H9 (cell line): ENCODE measurements at regions not wholly inside any gene's neighbourhood (a gene's known extent, or its start where the extent isn't known, plus 50 kb on each side); places are given as distances from the start of the nearest gene placed in this dataset.

ENCODE experiments used
- DNase-seq: peaks from one replicate; pipeline ENCODE4 v3.0.0-alpha.2; 2017
- H2AFZ ChIP-seq: one replicate; pipeline ENCODE4 v1.6.1; 2013; ENCODE audit warnings: mild to moderate bottlenecking, low read length, control low read depth, moderate library complexity
- H2AK5ac ChIP-seq: 2 replicates; pipeline ENCODE4 v1.6.1; 2013; ENCODE audit warnings: low read length, control low read depth, mixed read lengths; ENCODE audit not compliant: insufficient read length
- H2BK120ac ChIP-seq: one replicate; pipeline ENCODE4 v1.6.1; 2013; ENCODE audit warnings: low read depth, mild to moderate bottlenecking, low read length, control low read depth, inconsistent platforms; ENCODE audit not compliant: poor library complexity, severe bottlenecking
- H2BK12ac ChIP-seq: 2 replicates; pipeline ENCODE4 v1.6.1; 2013; ENCODE audit warnings: low read length, control low read depth, mixed read lengths, low read depth; ENCODE audit not compliant: insufficient read length
- H2BK15ac ChIP-seq: 2 replicates; pipeline ENCODE4 v1.6.1; 2013; ENCODE audit warnings: low read depth, low read length, control low read depth
- H2BK20ac ChIP-seq: one replicate; pipeline ENCODE4 v1.6.1; 2013; ENCODE audit warnings: low read depth, mild to moderate bottlenecking, low read length, control low read depth, inconsistent platforms; ENCODE audit not compliant: poor library complexity, severe bottlenecking
- H2BK5ac ChIP-seq: 2 replicates; pipeline ENCODE4 v1.6.1; 2013; ENCODE audit warnings: low read length, control low read depth, mixed read lengths; ENCODE audit not compliant: insufficient read length
- H3K14ac ChIP-seq: 2 replicates; pipeline ENCODE4 v1.6.1; 2013; ENCODE audit warnings: low read length, control low read depth; ENCODE audit not compliant: insufficient read depth
- H3K18ac ChIP-seq: 2 replicates; pipeline ENCODE4 v1.6.1; 2013; ENCODE audit warnings: low read depth, mild to moderate bottlenecking, mixed read lengths, low read length, control low read depth; ENCODE audit not compliant: insufficient read length
- H3K23ac ChIP-seq: 2 replicates; pipeline ENCODE4 v1.6.1; 2013; ENCODE audit warnings: low read length, control low read depth, mixed read lengths, low read depth; ENCODE audit not compliant: insufficient read length
- H3K23me2 ChIP-seq: 2 replicates; pipeline ENCODE4 v1.6.1; 2013; ENCODE audit warnings: low read depth, mild to moderate bottlenecking, mixed read lengths, low read length, control low read depth; ENCODE audit not compliant: insufficient read length, poor library complexity, severe bottlenecking
- H3K27ac ChIP-seq: 2 replicates; pipeline ENCODE4 v1.5.1; 2013; ENCODE audit warnings: low read length, control low read depth, mixed read lengths, low read depth; ENCODE audit not compliant: insufficient read length
- H3K27me3 ChIP-seq: 2 replicates; pipeline ENCODE4 v1.6.1; 2013; ENCODE audit warnings: low read length, control low read depth, inconsistent platforms; ENCODE audit not compliant: insufficient read depth
- H3K4ac ChIP-seq: 2 replicates; pipeline ENCODE4 v1.6.1; 2013; ENCODE audit warnings: low read depth, mild to moderate bottlenecking, control low read depth, inconsistent platforms, low read length, moderate library complexity
- H3K4me1 ChIP-seq: 2 replicates; pipeline ENCODE4 v1.6.1; 2013; ENCODE audit warnings: low read length, control low read depth, inconsistent platforms; ENCODE audit not compliant: insufficient read depth
- H3K4me2 ChIP-seq: 2 replicates; pipeline ENCODE4 v1.6.1; 2013; ENCODE audit warnings: low read length, control low read depth, mixed read lengths; ENCODE audit not compliant: insufficient read length, insufficient read depth
- H3K56ac ChIP-seq: 2 replicates; pipeline ENCODE4 v1.6.1; 2013; ENCODE audit warnings: low read depth, mild to moderate bottlenecking, mixed read lengths, low read length, control low read depth; ENCODE audit not compliant: insufficient read length
- H3K79me1 ChIP-seq: 2 replicates; pipeline ENCODE4 v1.6.1; 2013; ENCODE audit warnings: low read depth, mild to moderate bottlenecking, moderate library complexity, low read length, control low read depth, inconsistent platforms; ENCODE audit not compliant: insufficient read depth, poor library complexity, severe bottlenecking
- H3K79me2 ChIP-seq: 2 replicates; pipeline ENCODE4 v1.6.1; 2013; ENCODE audit warnings: low read length, control low read depth, inconsistent platforms; ENCODE audit not compliant: insufficient read depth
- H3K9ac ChIP-seq: 2 replicates; pipeline ENCODE4 v1.6.1; 2013; ENCODE audit warnings: low read length, control low read depth, mixed read lengths; ENCODE audit not compliant: insufficient read length; ENCODE audit errors: extremely low read depth
- H3K9me3 ChIP-seq: one replicate; pipeline ENCODE4 v1.6.1; 2013; ENCODE audit warnings: low read depth, low read length, inconsistent platforms; ENCODE audit not compliant: control insufficient read depth
- H3T11ph ChIP-seq: one replicate; pipeline ENCODE4 v1.6.1; 2013; ENCODE audit warnings: mild to moderate bottlenecking, low read length, control low read depth, inconsistent platforms
- H4K20me1 ChIP-seq: one replicate; pipeline ENCODE4 v1.6.1; 2013; ENCODE audit not compliant: control insufficient read depth, insufficient read length, insufficient read depth
- H4K5ac ChIP-seq: 2 replicates; pipeline ENCODE4 v1.6.1; 2013; ENCODE audit warnings: low read depth, mild to moderate bottlenecking, mixed read lengths, low read length, control low read depth; ENCODE audit not compliant: insufficient read length
- H4K8ac ChIP-seq: replicated peaks from 2 replicates; pipeline ENCODE4 v1.6.1; 2013; ENCODE audit warnings: low read length, control low read depth, mixed read lengths, low read depth; ENCODE audit not compliant: insufficient read length
- H4K91ac ChIP-seq: 2 replicates; pipeline ENCODE4 v1.6.1; 2013; ENCODE audit warnings: low read depth, mild to moderate bottlenecking, moderate library complexity, mixed read lengths, low read length, control low read depth; ENCODE audit not compliant: insufficient read length
- H3K27ac Mint-ChIP-seq, 3 experiments: 2 replicates in 2 of 3; 3 replicates in 1 of 3; pipeline ENCODE4 v1.8.0; 2020 to 2021; ENCODE audit warnings: mixed read lengths in 3 of 3, mild to moderate bottlenecking in 1 of 3, moderate library complexity in 1 of 3
- H3K27me3 Mint-ChIP-seq: 2 replicates; pipeline ENCODE4 v1.8.0; 2021; ENCODE audit warnings: low read depth, mild to moderate bottlenecking, moderate library complexity, mixed read lengths
- H3K36me3 Mint-ChIP-seq, 3 experiments: 2 replicates in 2 of 3; 3 replicates in 1 of 3; pipeline ENCODE4 v1.8.0; 2020 to 2021; ENCODE audit warnings: low read depth in 3 of 3, mixed read lengths in 3 of 3; ENCODE audit not compliant: insufficient read depth in 1 of 3
- H3K4me1 Mint-ChIP-seq, 2 experiments: 2 replicates each; pipeline ENCODE4 v1.8.0; 2020; ENCODE audit warnings: mixed read lengths in 2 of 2
- H3K4me3 Mint-ChIP-seq, 2 experiments: 2 replicates in 1 of 2; 3 replicates in 1 of 2; pipeline ENCODE4 v1.8.0; 2020 to 2021; ENCODE audit warnings: mild to moderate bottlenecking in 2 of 2, mixed read lengths in 2 of 2, moderate library complexity in 1 of 2
- H3K9me3 Mint-ChIP-seq, 2 experiments: 2 replicates in 1 of 2; 3 replicates in 1 of 2; pipeline ENCODE4 v1.8.0; 2020; ENCODE audit warnings: mild to moderate bottlenecking in 2 of 2, mixed read lengths in 2 of 2, moderate library complexity in 1 of 2
- CTCF ChIP-seq: fragments of 200-600 bp; sonication (generic); conservative IDR thresholded peaks from 3 replicates; pipeline ENCODE4 v1.8.0; 2021; ENCODE audit warnings: antibody characterized with exemption, mild to moderate bottlenecking
- WGBS: extraction: QIAGEN DNeasy Blood & Tissue Kit; methylation state at CpG from one replicate; pipeline ENCODE4 v1.1.7; 2013; ENCODE audit warnings: missing lambda C conversion rate, low lambda C conversion rate, mixed read lengths; ENCODE audit not compliant: insufficient read length; ENCODE audit errors: extremely low coverage; 5-methylcytosine and 5-hydroxymethylcytosine counted together

GRCh38 chr6:109902870-109903269, 75.2 kb upstream of the GPR6 start:
- Histone ChIP-seq H3K18ac (no peak overlapping the region), H3K9ac (no peak overlapping the region), H2AFZ (no peak overlapping the region), H4K20me1 (no peaks in the 10 kb centered on the region), H3K27me3 (no peaks in the 10 kb centered on the region), H3K79me2 (no peaks in the 10 kb centered on the region), H3K27ac (no peak overlapping the region), H3K79me1 (no peaks in the 10 kb centered on the region), H3K4me1 (peaks cover 4% of the 10 kb centered on the region), H3K9me3 (no peaks in the 10 kb centered on the region), H3K56ac (no peak overlapping the region), H4K91ac (no peak overlapping the region), H3K23me2 (no peaks in the 10 kb centered on the region), H4K8ac (no peak overlapping the region), H3K4me2 (no peak overlapping the region), H2BK20ac (no peak overlapping the region), H2BK12ac (no peak overlapping the region), H3K23ac (no peak overlapping the region), H3K14ac (no peak overlapping the region), H2BK120ac (no peak overlapping the region), H2AK5ac (no peak overlapping the region), H4K5ac (no peak overlapping the region), H3K4ac (no peak overlapping the region), H3T11ph (no peak overlapping the region), H2BK5ac (no peak overlapping the region), H2BK15ac (no peak overlapping the region)
- H3K9me3 Mint-ChIP-seq = no peaks in the 10 kb centered on the region; a peak in 1 of 5 replicates
- no CpG with 5 or more reads among the region's 1 CpG for whole genome bisulfite sequencing
- no peaks in the 10 kb centered on the region; a peak in 1 of 7 replicates for H3K36me3 Mint-ChIP-seq
- H3K4me3 Mint-ChIP-seq = no peak overlapping the region
- peaks cover 67% of the 10 kb centered on the region for H3K27me3 Mint-ChIP-seq
- peaks cover 9 to 24% of the 10 kb centered on the region in 2 experiments for H3K4me1 Mint-ChIP-seq
- no peak for DNase-seq
- TF ChIP-seq CTCF = no peak
- H3K27ac Mint-ChIP-seq = no peak overlapping the region
